Smooth muscle cell (in vitro differentiated cells): ENCODE measurements at regions not wholly inside any gene's neighbourhood (a gene's known extent, or its start where the extent isn't known, plus 50 kb on each side); places are given as distances from the start of the nearest gene placed in this dataset.

Experiments
- DNase-seq: peaks from one replicate; lab custom pipeline; 2025; ENCODE audit not compliant: unreplicated experiment; lab: John Stamatoyannopoulos, UW
- H2AFZ ChIP-seq: fragments of 200-600 bp; sonication (generic); 2 replicates; pipeline ENCODE4 v1.6.0; 2016; ENCODE audit warnings: antibody characterized with exemption, low read depth, mild to moderate bottlenecking
- H3F3A ChIP-seq: fragments of 200-600 bp; sonication (generic); 2 replicates; pipeline ENCODE4 v1.6.0; 2017; ENCODE audit warnings: antibody characterized with exemption, low read depth
- H3K27ac ChIP-seq: fragments of 200-600 bp; sonication (generic); 2 replicates; pipeline ENCODE4 v1.5.1; 2016; ENCODE audit warnings: low read depth, mild to moderate bottlenecking
- H3K27me3 ChIP-seq: fragments of 200-600 bp; sonication (generic); 2 replicates; pipeline ENCODE4 v1.6.1; 2016; ENCODE audit warnings: low read depth, mild to moderate bottlenecking
- H3K36me3 ChIP-seq: fragments of 200-600 bp; sonication (generic); 2 replicates; pipeline ENCODE4 v1.5.1; 2016; ENCODE audit warnings: low read depth
- H3K4me1 ChIP-seq: fragments of 200-600 bp; sonication (generic); 2 replicates; pipeline ENCODE4 v1.5.1; 2016; ENCODE audit warnings: low read depth
- H3K4me2 ChIP-seq: fragments of 200-600 bp; sonication (generic); 2 replicates; pipeline ENCODE4 v1.6.0; 2016; ENCODE audit warnings: mild to moderate bottlenecking
- H3K4me3 ChIP-seq: fragments of 200-600 bp; sonication (generic); 2 replicates; pipeline ENCODE4 v1.5.1; 2016; ENCODE audit warnings: mild to moderate bottlenecking
- H3K79me2 ChIP-seq: fragments of 200-600 bp; sonication (generic); 2 replicates; pipeline ENCODE4 v1.6.0; 2016; ENCODE audit warnings: low read depth, mild to moderate bottlenecking
- H3K9ac ChIP-seq: fragments of 200-600 bp; sonication (generic); 2 replicates; pipeline ENCODE4 v1.6.0; 2016; ENCODE audit warnings: low read depth
- H3K9me3 ChIP-seq: fragments of 200-600 bp; sonication (generic); replicated peaks from 2 replicates; pipeline ENCODE4 v1.5.1; 2016; ENCODE audit warnings: low read depth
- H4K20me1 ChIP-seq: fragments of 200-600 bp; sonication (generic); 2 replicates; pipeline ENCODE4 v1.6.0; 2016; ENCODE audit warnings: low read depth
- WGBS: methylation state at CpG from one replicate; pipeline ENCODE4 v1.1.7; 2016; ENCODE audit warnings: low lambda C conversion rate; 5-methylcytosine and 5-hydroxymethylcytosine counted together
- TF ChIP-seq, protein P1 (sequence below): fragments of 200-600 bp; sonication (generic); IDR thresholded peaks from 2 replicates; pipeline ENCODE4 v1.5.1; 2017; ENCODE audit warnings: borderline replicate concordance, mild to moderate bottlenecking, antibody characterized with exemption; ENCODE audit not compliant: insufficient read depth, poor library complexity, severe bottlenecking

DNA sequence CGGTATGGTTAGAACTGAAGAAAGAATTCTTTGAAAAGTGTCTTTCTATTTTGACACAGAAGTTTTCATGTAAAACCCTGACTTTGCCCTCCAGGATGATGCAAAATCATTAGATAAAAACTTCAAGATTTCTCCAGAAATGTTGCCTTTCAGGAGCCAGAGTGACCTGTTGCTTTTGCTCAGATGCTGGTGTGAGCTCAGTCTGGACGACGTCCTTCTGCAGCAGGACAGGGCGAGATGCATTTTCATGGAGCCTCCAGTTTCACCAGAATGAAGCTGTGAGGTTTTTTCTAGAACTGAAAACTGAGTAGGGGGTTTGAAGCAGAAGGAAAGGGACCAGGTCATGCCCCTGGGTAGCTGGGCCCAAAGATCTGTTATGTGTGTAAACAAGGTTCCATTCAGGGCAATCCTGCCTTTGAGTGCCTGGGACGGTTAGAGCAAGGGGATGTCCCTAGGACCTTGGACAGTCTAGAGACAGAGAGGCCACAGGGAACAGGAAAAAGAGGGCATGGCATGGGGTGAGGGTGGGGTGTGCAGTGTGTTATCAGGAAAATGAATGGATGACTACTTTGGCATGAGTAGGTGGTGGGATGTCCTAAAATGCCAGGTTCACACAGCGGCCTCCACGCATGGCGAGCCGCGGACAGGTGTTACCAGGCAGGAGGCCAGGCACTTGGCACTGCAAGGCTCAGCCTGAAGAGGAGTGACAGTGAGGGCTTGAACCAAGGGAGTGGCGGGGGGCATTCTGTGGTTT lies 356.3 kb downstream of the CXCL12 start:
- Histone ChIP-seq H3K27ac (no peak overlapping the region), H3K9ac (no peak overlapping the region), H3K4me3 (no peak overlapping the region), H4K20me1 (no peaks in the 10 kb centered on the region), H3K9me3 (no peaks in the 10 kb centered on the region), H3K79me2 (no peaks in the 10 kb centered on the region), H3K36me3 (no peaks in the 10 kb centered on the region), H3F3A (no peaks in the 10 kb centered on the region), H3K4me1 (no peaks in the 10 kb centered on the region), H3K27me3 (no peaks in the 10 kb centered on the region), H2AFZ (no peak overlapping the region), H3K4me2 (no peak overlapping the region)
- DNase-seq: no peak
- 98% methylated on average over 10 of the region's 11 CpGs for WGBS
- TF ChIP-seq, protein P1, sequence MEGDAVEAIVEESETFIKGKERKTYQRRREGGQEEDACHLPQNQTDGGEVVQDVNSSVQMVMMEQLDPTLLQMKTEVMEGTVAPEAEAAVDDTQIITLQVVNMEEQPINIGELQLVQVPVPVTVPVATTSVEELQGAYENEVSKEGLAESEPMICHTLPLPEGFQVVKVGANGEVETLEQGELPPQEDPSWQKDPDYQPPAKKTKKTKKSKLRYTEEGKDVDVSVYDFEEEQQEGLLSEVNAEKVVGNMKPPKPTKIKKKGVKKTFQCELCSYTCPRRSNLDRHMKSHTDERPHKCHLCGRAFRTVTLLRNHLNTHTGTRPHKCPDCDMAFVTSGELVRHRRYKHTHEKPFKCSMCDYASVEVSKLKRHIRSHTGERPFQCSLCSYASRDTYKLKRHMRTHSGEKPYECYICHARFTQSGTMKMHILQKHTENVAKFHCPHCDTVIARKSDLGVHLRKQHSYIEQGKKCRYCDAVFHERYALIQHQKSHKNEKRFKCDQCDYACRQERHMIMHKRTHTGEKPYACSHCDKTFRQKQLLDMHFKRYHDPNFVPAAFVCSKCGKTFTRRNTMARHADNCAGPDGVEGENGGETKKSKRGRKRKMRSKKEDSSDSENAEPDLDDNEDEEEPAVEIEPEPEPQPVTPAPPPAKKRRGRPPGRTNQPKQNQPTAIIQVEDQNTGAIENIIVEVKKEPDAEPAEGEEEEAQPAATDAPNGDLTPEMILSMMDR: no peak

DNA sequence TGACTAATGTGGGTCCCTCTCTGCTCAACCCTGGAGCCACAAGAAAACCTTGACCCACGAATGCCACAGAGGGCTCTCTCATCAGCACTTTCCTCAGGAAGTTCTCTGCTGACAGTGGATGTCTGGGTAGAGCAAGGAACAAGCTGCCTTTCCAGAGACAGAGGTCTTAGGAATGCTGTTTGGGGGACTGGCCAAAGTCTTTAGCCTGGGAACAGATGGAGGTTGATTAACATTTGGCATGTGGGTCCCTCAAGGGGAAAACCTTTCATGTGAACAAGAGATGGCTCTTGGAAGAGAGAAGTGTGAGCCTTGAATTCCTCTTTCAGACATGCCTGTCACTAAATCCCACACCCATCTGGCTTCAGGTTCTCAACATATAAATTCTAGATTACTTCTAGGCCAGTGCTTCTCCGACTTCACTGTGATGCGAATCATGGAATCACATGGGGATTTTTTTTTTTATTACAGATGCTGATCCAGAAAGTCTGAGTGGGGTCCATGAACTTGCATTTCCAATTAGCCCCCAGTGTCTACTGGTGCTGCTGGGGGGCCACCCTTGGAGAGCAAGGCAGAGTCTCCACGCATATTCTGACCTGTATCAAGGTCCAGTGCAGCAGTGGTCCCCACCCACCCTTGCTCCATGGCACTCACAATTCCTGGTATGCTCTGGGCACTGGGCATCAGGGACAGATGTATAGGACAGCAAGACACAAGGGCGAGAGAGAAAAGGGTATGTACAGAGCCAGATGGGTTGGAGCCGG lies 360.4 kb downstream of the CXCL12 start:
- no peaks in the 10 kb centered on the region for H3K36me3 ChIP-seq
- H3K79me2 ChIP-seq: no peaks in the 10 kb centered on the region
- no peaks in the 10 kb centered on the region for H3K27me3 ChIP-seq
- no peaks in the 10 kb centered on the region for H3F3A ChIP-seq
- no peak for DNase-seq
- H4K20me1 ChIP-seq: no peaks in the 10 kb centered on the region
- no peak overlapping the region for H3K4me3 ChIP-seq
- no peak overlapping the region for H2AFZ ChIP-seq
- TF ChIP-seq, protein P1: no peak
- H3K9me3 ChIP-seq: no peaks in the 10 kb centered on the region
- 61% methylated on average over 6 of the region's 6 CpGs for WGBS
- H3K27ac ChIP-seq: no peak overlapping the region
- no peaks in the 10 kb centered on the region for H3K4me1 ChIP-seq
- H3K4me2 ChIP-seq: no peak overlapping the region
- H3K9ac ChIP-seq: no peak overlapping the region

DNA sequence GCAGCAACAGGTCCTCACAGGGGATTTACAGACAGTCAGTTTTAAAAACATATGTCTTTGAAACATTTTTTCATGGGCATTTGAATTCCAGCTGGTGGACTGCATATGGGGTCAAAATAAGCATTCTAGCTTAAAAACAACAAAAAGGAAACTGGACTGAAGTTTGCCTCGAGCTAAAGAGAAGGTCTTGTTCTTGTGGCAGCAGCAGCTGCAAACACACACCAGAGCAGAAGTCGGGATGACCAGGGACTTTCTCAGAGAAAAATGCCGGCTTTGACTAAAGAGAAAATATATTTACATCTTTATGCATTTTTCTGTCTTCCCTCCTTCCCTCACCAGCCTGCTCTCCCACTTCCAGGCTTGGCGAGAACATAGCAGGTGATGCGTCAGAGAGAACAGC lies 361.4 kb downstream of the CXCL12 start:
- H4K20me1 ChIP-seq: no peaks in the 10 kb centered on the region
- H3K79me2 ChIP-seq: no peaks in the 10 kb centered on the region
- H3K27me3 ChIP-seq: no peaks in the 10 kb centered on the region
- TF ChIP-seq, protein P1: no peak
- DNase-seq: no peak
- no peak overlapping the region for H3K4me3 ChIP-seq
- H3K4me2 ChIP-seq: no peak overlapping the region
- no peak overlapping the region for H3K27ac ChIP-seq
- H3K4me1 ChIP-seq: no peaks in the 10 kb centered on the region
- no peaks in the 10 kb centered on the region for H3F3A ChIP-seq
- H3K36me3 ChIP-seq: no peaks in the 10 kb centered on the region
- H3K9me3 ChIP-seq: no peaks in the 10 kb centered on the region
- no peak overlapping the region for H3K9ac ChIP-seq
- 92% methylated on average over 5 of the region's 5 CpGs for WGBS
- H2AFZ ChIP-seq: no peak overlapping the region
